GM19025 (cell line): ENCODE measurements at regions not wholly inside any gene's neighbourhood (a gene's known extent, or its start where the extent isn't known, plus 50 kb on each side); places are given as distances from the start of the nearest gene placed in this dataset.
"Not testable (repeated sequence)": the region's sequence is repeated elsewhere in the genome, so short reads cannot be mapped to it uniquely, and the experiment has no call there.

Experiments used
- ATAC-seq: cut with Tn5 transposase; IDR thresholded peaks from one replicate; pipeline ENCODE4 v1.9.1; 2021; ENCODE audit warnings: mild to moderate bottlenecking, low read depth, moderate library complexity; ENCODE audit not compliant: unreplicated experiment

DNA sequence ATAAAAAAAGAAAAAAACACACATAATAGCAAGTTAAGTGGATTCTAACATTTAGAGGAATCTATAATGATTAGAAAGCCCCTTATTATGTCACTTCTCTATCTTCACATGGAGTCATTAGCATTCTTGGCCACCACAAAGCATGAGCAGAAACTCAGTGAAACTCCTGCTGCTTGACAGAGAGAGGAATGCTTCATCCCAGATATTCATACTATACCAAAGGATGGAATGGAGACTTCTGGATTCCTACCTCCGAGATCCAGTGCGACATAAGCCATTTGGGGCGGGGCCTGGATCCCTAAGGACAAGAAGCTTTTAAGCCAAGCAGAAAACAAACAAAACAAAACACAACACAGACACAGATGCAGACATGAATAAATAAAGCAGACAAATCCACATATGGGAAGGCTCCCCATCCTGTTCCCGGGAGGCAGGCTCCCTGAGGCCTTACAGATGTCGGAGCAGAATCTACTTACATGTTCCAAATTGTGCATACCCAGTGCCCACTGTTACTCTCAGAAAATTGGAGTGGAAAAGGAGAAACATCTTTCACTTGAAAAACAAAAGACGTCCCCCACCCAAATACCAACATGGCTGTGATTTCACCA is 727.3 kb downstream of the MAFB start:
- ATAC-seq, result no peak

DNA sequence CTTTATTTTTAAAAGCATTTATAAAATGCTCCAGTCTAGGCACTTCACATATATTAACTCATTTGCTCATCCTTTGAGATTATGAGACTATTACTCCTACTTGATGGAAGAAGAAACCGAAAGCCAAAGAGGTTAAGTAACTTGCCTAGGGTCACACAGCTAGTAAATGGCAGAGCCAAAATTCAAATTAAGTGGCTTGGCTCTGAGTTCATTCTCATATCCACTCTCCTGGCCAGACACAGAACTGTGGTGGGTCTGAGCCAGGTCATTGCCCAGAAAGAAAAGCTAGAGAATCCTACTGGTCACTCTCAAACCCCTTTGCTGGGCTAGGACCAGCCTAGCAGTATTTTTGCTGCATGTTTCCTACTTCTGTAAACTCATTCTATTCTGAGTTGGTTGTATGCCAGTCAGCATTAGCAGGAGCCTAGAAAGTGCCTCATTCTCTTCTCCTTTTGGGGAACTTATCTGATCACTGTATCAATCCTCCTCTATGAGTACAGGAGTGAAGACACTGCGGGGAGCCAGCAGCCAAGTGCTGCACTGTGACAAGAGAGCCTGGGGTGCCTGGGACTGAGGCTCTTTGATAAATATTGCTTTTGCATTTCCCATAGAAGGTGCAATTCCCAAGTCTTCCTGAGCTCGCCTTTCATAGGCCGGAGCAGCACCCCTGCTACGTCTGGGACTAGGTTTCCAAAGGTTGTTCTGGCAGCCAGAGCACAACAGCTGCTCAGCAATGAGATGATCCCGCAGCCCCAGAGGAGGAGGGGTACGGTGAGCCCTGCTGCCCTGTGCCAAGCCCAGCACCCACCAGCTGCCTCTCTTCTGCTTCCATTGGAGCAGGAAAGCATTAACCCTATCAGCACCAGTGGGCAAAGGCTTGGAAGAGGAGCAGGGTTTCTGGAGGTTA is 728.3 kb downstream of the MAFB start:
- ATAC-seq, result no peak

DNA sequence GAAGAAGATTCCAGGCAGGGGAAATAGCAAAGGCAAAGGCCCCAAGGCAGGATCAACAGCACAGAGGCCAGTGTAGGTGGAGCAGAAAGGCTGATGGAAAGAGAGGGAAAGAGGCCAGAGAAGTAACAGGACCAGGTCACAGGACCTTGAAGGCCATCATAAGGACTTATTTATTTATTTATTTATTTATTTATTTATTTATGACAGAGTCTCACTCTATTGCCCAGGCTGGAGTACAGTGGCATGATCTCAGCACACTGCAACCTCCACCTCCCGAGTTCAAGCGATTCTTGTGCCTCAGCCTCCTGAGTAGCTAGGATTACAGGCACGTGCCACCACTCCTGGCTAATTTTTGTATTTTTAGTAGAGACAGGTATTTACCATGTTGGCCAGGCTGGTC is 731.1 kb downstream of the MAFB start:
- ATAC-seq, result not testable (repeated sequence)

DNA sequence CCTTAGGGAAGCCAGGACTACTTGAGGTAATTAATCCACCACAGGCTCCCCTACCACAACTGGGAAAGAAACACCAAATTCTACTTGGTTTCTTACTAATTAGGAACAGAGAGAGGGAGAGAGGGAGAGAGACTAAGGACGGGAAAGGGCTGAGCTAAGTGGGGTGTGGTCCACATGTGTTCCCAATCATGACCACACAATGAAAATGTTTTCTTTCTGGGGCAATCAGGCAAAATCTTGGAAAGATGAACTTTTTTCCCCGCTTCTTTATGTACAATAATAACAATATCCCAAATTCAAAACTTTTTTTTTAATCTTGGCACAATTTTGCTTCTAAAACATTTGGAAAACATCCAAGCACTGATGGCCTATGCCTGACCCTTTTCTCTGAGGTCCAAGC is 734.4 kb downstream of the MAFB start:
- ATAC-seq, result no peak

DNA sequence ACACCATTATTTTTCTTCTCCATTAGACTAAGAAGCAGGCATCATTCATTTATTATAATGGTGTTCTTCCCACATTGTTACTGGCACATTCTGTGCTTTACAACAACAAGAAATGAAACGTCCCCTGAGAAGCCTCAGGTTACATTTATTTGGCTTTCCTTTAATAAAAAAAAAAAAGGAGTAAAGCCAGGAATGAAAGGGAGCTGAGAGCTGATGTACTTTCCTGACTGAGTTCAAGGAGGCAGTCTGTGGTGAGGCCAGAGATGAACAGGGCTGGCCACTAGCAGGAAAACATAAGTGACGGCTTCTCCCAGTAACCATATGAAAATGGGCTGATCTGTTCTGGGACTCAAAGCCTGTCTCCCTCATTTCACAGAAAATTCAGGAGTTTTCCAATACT is 742.1 kb downstream of the MAFB start:
- no peak for ATAC-seq

DNA sequence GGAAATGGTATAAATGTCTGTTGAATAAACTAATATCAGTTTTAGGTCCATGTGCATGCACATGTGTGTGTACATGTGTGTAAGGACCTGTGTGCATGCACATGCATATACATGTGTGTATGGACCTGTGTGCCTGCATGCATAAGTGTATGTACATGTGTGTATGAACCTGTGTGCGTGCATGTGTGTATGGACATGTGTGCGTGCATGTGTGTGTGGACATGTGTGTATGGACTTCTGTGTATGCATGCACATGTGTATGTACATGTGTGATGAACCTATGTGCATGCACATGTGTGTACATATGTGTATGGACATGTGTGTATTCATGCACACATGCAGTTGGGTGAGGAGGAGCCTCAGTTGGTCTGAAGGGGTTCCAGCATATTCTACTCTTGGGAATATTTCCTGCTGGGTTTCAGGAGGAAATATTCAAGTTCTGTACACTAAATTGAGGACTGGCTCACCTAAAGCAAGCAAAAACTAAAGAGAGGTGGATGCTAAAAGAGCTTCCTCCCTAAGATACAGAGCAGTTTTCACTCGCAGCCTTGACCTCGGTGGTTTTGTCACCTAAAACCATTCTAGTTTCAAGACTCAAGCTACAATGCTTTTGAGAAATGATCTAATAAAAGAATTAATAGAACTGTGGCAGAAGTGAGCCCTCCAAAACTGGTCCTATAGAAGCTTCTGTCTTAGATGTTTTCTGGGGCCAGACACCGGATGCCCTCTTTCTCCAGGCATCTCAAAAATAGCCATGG is 742.8 kb downstream of the MAFB start:
- no peak for ATAC-seq

DNA sequence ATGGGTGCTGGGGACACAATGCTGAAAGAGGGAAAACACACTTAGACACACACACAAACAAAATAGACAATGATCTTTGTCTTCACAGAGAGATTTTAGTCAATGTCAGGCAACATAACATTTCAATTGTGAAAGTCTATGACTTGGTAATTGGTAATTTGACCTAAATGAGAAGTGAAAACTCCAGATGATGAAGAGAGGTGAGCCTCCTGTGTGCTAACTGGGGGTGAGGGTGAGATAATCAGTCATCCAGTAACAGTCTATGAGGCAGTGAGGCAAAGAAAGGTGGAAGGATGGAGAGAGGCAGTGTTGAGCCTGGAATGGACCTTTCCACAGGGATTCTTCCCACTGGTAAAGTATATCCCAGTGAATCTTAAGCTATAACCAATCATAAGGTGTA is 744.2 kb downstream of the MAFB start:
- ATAC-seq, result no peak

DNA sequence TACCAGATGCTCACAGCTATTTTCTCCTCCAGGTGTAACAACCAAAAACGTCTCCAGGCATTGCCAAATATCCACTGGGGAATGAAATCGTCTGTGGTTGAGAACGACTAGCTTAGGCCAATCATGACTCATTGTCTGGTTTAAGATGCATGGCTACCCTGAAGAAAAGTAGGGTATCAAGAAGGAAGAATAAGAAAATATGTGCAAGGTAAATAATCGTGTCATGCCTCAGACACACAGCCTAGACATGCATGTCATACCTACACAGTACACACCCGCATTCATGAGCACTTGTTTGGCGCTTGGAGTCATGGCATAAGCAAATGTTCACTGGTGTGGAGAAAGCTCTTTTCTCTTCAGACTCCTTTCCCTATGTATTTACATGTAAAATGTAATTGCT is 745.7 kb downstream of the MAFB start:
- ATAC-seq, result no peak

DNA sequence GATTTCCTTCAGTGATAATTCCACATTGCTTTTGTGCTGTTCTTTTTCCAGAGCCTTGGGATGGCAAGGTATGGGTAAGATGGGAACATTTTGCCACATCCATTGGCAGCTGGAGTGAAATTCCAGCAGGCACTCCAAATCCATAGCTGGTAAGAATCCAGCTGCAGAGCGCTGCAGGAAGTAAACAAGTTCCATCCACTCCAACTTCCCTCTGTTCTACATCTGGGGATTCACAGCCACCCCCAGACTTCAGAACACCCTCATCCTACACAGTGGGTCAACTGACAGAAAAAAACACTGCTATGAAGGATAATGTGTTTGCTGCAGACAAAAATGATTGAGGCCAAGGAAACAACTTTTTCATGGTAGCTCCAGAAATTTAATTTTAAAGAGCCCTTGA is 747.8 kb downstream of the MAFB start:
- ATAC-seq, result no peak

DNA sequence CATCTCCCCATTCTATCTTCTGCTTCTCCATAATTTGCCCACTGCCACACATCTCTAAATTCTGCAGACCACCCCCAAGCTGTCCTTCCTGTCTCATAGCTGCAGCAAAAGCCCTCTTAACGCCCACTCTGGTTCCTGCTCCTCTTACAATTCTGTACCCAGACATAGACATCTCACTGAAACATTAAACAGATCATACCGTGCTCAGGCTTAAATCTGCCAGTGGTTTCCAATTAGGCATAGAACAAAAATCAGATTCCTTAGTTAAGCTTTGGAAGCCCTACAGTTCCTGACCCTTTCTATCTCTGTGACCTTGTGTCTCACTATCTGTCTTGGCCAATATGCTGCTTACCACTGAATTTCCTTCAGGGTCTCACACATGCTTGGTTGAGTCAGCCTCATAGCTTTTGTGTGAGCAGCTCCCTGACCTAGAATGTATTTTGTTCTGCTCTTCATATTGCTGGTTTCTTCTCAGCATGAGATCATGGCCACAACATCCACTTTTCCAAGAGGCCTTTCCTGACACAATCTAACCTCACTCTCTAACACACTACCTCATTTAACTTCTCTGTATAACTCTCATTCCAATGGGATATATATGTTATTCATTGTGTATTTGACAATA is 749.7 kb downstream of the MAFB start:
- no peak for ATAC-seq

DNA sequence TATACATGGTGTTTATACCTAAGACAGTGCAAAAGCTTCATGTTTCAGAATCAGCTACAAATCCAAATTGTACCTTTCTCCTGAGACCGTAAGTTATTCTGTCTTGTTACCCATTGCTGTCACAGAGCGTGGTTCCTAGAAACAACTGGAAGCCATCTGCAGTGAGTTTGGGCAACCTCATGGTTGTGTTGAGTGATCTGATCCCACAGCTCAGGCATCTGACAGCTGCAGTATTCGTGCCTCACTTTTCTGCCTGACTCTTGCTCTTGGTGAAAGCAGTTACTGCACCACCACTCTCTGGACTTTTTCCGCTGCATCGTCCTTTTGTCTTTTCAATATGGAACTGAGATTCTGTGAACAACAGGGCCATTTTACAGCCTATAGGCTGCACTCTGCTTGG is 752.6 kb downstream of the MAFB start:
- no peak for ATAC-seq

DNA sequence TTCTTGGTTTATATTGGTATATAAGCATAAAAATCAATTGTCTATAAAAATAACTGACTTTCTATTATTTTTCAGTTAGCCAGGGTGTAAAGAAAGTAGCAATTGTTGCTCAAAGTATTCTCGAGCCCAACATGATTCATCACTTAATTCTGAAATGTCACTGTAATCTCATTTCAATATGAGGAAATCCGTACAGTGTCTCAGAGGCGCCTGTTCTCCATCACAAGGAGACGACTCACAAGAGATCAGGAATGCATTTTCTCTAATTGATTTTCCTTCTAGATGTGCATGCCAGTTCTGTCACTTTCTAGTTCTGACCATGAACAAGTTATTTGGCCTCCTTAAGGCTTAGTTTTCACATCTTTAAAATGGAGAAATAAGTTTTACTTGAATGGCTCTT is 753.1 kb downstream of the MAFB start:
- no peak for ATAC-seq

DNA sequence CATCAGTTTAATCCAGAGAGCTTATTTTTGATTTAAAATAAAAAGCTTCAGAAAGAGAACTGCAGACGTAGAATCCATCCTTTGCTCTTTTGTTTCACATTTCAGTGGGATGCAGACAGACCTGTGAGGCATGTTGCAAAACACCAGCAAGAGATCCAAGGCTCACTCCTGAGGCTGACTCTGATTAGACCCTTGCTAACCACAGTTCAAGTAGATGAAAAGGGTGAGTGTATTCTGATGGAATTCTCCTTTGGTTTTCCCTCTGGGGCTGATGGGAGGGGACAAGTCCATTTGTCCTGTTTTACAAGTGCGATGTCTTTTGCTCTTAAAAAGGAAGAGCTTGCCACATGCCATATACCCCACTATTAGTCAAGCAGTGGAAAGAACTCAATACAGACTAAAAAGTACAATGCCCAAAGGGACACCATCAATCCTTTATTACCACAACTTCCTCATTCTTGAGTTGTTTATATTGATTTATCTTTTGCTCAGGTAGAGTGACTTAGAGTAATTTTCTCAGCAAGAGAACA is 772.7 kb downstream of the MAFB start:
- ATAC-seq, result no peak

DNA sequence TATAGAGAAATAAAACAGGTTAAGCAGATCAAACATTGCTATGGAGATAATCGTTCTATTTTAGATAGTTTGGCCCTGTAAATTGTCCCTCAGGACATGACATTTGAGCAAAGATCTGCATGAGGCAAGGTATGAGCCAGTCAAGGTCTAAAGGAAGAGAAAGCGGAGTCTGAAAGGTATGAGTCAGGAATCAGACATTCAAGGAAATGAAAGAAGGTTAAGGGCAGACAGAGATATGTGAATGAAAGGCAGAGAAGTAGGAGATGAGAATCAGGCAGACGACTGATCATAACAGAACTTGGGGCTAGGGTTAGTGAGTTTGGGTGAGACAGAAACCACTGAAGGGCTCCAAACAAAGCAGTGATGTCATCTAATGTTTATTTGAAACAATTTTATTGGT is 775.8 kb downstream of the MAFB start:
- ATAC-seq, result no peak

DNA sequence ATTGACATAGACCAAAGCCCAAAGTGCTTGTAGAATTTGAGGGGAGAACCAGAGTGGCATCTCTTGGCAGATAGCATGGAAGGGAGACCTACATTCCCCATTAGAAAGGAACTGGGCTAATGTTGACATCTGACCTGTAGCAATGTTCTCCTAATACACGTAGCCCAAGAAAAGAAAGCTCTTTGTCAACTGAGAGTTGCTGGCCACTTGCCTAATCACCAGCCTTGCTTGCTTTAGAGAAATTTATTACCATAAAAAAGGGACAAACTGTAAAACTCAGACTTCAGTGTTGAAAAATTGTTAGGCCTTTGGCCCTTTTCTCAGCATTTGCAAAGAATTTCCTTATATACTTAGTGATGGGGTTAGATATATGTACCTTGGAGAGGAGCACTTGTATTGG is 777.5 kb downstream of the MAFB start:
- no peak for ATAC-seq

DNA sequence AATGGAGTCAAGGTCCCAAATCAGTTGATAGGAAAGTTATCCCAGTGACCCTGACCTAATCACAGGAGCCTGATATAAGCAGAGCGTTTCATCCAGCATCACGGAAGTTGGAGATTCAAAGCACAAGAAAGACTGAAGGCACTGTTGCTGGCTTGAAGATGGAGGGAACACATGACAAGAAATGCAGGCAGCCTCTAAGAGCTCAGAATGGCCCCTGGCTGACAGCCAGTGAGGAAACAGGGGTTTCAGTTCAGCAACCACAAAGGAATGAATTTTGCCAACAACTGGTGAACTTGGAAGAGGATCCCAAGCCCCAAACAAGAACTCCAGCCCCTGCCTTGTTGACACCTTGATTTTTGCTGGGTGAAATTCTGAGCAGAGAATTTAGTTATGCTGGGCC is 778.5 kb downstream of the MAFB start:
- ATAC-seq, result no peak

DNA sequence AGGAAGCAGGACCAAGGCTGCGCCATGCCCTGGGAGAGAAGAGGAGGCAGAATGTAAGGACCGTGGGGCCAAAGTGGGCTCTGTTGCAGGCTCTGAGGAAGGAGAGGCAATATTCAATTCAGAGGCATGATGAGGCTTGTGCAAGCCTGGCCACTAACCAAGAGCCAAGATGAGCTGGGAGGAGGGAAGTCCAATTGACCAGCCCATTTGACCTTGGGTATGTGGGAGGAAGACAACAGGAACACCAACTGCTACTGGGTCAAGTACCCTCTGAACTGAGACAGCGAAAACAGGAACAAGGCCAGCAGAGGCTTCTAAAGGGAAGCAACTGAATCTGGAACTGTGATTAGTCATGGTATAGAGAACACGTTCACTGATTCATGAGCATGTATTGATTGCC is 779.6 kb downstream of the MAFB start:
- no peak for ATAC-seq

DNA sequence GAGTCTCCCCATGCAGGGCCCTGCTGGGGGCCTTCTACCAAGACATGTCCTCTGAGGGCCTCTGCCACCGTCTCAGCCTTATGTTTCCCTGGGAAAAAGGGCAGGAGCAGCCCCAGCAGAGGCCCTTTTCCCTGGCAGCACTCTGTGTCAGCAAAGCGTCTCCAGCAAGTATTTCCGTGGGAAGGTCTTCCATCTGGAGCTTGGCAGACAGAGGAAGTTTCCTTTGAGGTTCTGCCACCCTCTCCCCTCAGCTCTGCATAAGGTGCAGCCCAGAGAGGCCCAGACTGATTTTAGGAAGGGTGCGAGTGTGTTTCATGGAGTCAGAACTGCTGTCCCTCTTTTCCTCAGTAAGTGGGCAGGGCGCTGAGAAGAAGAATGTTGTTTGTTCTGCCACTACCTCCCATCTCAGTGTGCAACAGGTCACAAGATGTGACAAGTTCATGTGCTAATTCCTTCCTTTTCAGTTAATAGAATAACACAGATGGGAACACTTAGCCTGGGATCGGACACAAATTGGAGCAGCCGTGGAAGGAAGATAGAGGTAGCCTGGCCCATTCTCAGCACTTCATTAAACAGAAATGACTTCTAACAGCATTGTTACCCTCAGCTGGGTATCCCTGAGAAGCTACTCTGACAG is 784.4 kb downstream of the MAFB start:
- no peak for ATAC-seq

DNA sequence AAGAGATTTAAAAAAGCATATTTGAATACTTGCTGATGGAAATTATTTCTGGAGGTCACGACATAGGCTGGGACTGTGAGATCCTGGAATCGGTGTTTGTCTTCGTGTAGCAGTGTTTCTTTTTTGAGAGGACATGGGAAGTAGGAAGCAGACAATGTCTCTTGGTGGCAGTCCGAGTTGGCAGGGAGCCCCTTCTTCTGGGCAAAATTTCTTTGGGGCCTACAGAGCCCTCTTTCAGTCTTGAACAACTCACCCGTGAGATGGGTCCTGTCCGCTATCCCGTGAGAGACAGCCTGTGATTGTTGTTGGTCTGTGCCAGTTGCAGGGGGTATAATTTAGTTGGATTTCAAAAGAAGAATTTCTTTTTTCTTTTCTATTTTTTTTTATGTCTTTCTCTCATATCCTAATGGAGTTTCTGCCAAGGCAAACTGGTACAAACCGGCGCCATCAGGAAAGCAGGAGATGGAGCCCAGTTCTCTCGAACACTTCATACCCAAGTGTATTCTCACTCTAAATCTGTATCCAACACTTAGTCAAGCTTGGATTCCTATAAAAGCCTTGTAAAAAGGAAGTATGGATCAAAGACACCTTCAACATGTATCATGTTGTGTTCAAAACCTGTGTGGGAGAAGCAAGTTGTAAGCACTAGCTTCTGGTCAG is 785.1 kb downstream of the MAFB start:
- ATAC-seq, result no peak

DNA sequence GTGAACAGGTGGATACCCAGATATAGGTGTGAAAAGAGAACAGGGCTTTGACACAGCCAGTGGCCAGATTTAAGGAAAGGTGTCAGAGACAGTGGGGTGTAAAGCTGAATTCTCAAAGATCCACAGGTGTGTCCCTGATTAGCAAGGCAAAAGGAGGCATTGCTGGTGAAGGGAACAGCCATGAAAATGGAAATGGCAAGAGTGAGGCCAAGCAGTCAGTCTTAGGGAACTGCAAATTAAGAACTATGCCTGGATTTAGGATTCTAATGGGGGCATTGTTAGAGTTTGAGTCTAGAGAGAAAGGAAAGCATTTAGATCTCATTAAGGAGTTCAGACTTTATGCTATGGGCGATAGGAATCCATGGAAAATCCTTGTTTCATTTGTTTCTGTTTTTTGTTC is 789.2 kb downstream of the MAFB start:
- ATAC-seq, result no peak
